Activated naive CD4-positive, alpha-beta T cell treated with anti-CD3 and anti-CD28 coated beads, Interleukin-2, amount 50 U/mL, for 24 hours (primary cell): ENCODE measurements at regions not wholly inside any gene's neighbourhood (a gene's known extent, or its start where the extent isn't known, plus 50 kb on each side); places are given as distances from the start of the nearest gene placed in this dataset.
"Not testable (repeated sequence)": the region's sequence is repeated elsewhere in the genome, so short reads cannot be mapped to it uniquely, and the experiment has no call there.

Source experiments
- H3K27ac Mint-ChIP-seq: one replicate; pipeline ENCODE4 v1.8.0; 2021; ENCODE audit warnings: mild to moderate bottlenecking, mixed read lengths
- H3K27me3 Mint-ChIP-seq: one replicate; pipeline ENCODE4 v1.8.0; 2021; ENCODE audit warnings: mixed read lengths
- H3K36me3 Mint-ChIP-seq: one replicate; pipeline ENCODE4 v1.8.0; 2021; ENCODE audit warnings: mixed read lengths
- H3K4me1 Mint-ChIP-seq: one replicate; pipeline ENCODE4 v1.8.0; 2021; ENCODE audit warnings: mixed read lengths
- H3K4me3 Mint-ChIP-seq: one replicate; pipeline ENCODE4 v1.8.0; 2021; ENCODE audit warnings: mild to moderate bottlenecking, mixed read lengths
- H3K9me3 Mint-ChIP-seq: one replicate; pipeline ENCODE4 v1.8.0; 2021; ENCODE audit warnings: mixed read lengths

GRCh38 chr14:103186909-103187586 lies 63.8 kb downstream of the TNFAIP2 start:
- no peak overlapping the region for H3K27ac Mint-ChIP-seq
- no peak overlapping the region for H3K4me3 Mint-ChIP-seq
- H3K36me3 Mint-ChIP-seq, result no peaks in the 10 kb centered on the region
- no peaks in the 10 kb centered on the region for H3K9me3 Mint-ChIP-seq
- peaks cover 34% of the 10 kb centered on the region for H3K27me3 Mint-ChIP-seq
- peaks cover 14% of the 10 kb centered on the region for H3K4me1 Mint-ChIP-seq

GRCh38 chr14:103187911-103188310 lies 64.7 kb downstream of the TNFAIP2 start:
- peaks cover 34% of the 10 kb centered on the region for H3K27me3 Mint-ChIP-seq
- peaks cover 14% of the 10 kb centered on the region for H3K4me1 Mint-ChIP-seq
- H3K36me3 Mint-ChIP-seq, result no peaks in the 10 kb centered on the region

GRCh38 chr14:103188810-103189480 lies 65.7 kb downstream of the TNFAIP2 start:
- Mint-ChIP-seq H3K27me3 (peaks cover 34% of the 10 kb centered on the region), H3K9me3 (no peaks in the 10 kb centered on the region), H3K4me3 (peak overlapping the region; percentile 47), H3K4me1 (peaks cover 14% of the 10 kb centered on the region), H3K27ac (no peak overlapping the region), H3K36me3 (no peaks in the 10 kb centered on the region)

More at GRCh38 chr14:103187911-103188310, 64.7 kb downstream of the TNFAIP2 start:
- Mint-ChIP-seq H3K4me3 (no peak overlapping the region), H3K9me3 (no peaks in the 10 kb centered on the region), H3K27ac (no peak overlapping the region)

- peaks cover 37% of the 10 kb centered on the region for H3K27me3 Mint-ChIP-seq
- H3K4me1 Mint-ChIP-seq, result peaks cover 14% of the 10 kb centered on the region
- no peak overlapping the region for H3K27ac Mint-ChIP-seq
- peak overlapping the region; percentile 64 for H3K4me3 Mint-ChIP-seq
- peaks cover 1% of the 10 kb centered on the region for H3K36me3 Mint-ChIP-seq
- H3K9me3 Mint-ChIP-seq, result no peaks in the 10 kb centered on the region
Measured at GRCh38 chr14:103189481-103190470, 66.5 kb downstream of the TNFAIP2 start.

GRCh38 chr14:103190741-103191140 lies 67.5 kb downstream of the TNFAIP2 start:
- H3K4me1 Mint-ChIP-seq, result peaks cover 14% of the 10 kb centered on the region
- no peak overlapping the region for H3K4me3 Mint-ChIP-seq
- H3K27ac Mint-ChIP-seq, result no peak overlapping the region
- peaks cover 37% of the 10 kb centered on the region for H3K27me3 Mint-ChIP-seq
- no peaks in the 10 kb centered on the region for H3K9me3 Mint-ChIP-seq
- peaks cover 1% of the 10 kb centered on the region for H3K36me3 Mint-ChIP-seq

GRCh38 chr14:103191844-103192243 lies 68.6 kb downstream of the TNFAIP2 start:
- no peak overlapping the region for H3K4me3 Mint-ChIP-seq
- H3K36me3 Mint-ChIP-seq, result peaks cover 1% of the 10 kb centered on the region
- peaks cover 14% of the 10 kb centered on the region for H3K4me1 Mint-ChIP-seq
- H3K27me3 Mint-ChIP-seq, result peaks cover 32% of the 10 kb centered on the region
- H3K9me3 Mint-ChIP-seq, result no peaks in the 10 kb centered on the region
- H3K27ac Mint-ChIP-seq, result no peak overlapping the region

- H3K27ac Mint-ChIP-seq, result no peak overlapping the region
- no peak overlapping the region for H3K4me3 Mint-ChIP-seq
- H3K4me1 Mint-ChIP-seq, result peaks cover 13% of the 10 kb centered on the region
- H3K36me3 Mint-ChIP-seq, result peaks cover 1% of the 10 kb centered on the region
- peaks cover 28% of the 10 kb centered on the region for H3K27me3 Mint-ChIP-seq
- no peaks in the 10 kb centered on the region for H3K9me3 Mint-ChIP-seq
Measured at GRCh38 chr14:103192246-103192840, 69.1 kb downstream of the TNFAIP2 start.

- H3K27me3 Mint-ChIP-seq, result peaks cover 25% of the 10 kb centered on the region
- not testable (repeated sequence) for H3K9me3 Mint-ChIP-seq, H3K36me3 Mint-ChIP-seq, H3K27ac Mint-ChIP-seq, H3K4me3 Mint-ChIP-seq
- peaks cover 10% of the 10 kb centered on the region for H3K4me1 Mint-ChIP-seq
Measured at GRCh38 chr14:103192861-103193260, 69.6 kb downstream of the TNFAIP2 start.

- not testable (repeated sequence) for H3K9me3 Mint-ChIP-seq, H3K4me1 Mint-ChIP-seq, H3K36me3 Mint-ChIP-seq, H3K27ac Mint-ChIP-seq, H3K4me3 Mint-ChIP-seq
- H3K27me3 Mint-ChIP-seq, result peaks cover 20% of the 10 kb centered on the region
Measured at GRCh38 chr14:103193491-103193890, 70.2 kb downstream of the TNFAIP2 start.

GRCh38 chr14:103194256-103195045 lies 71.2 kb downstream of the TNFAIP2 start:
- H3K27ac Mint-ChIP-seq, result no peak overlapping the region
- H3K27me3 Mint-ChIP-seq, result peaks cover 18% of the 10 kb centered on the region
- peaks cover 1% of the 10 kb centered on the region for H3K36me3 Mint-ChIP-seq
- H3K4me3 Mint-ChIP-seq, result no peak overlapping the region
- H3K4me1 Mint-ChIP-seq, result peaks cover 5% of the 10 kb centered on the region
- H3K9me3 Mint-ChIP-seq, result no peaks in the 10 kb centered on the region

- Mint-ChIP-seq H3K27ac (no peak overlapping the region), H3K9me3 (no peaks in the 10 kb centered on the region), H3K4me3 (no peak overlapping the region), H3K36me3 (peaks cover 1% of the 10 kb centered on the region), H3K27me3 (peaks cover 9% of the 10 kb centered on the region), H3K4me1 (no peaks in the 10 kb centered on the region)
Measured at GRCh38 chr14:103195828-103196615, 72.8 kb downstream of the TNFAIP2 start.

GRCh38 chr14:103196716-103197115 lies 73.5 kb downstream of the TNFAIP2 start:
- Mint-ChIP-seq H3K9me3 (no peaks in the 10 kb centered on the region), H3K4me3 (no peak overlapping the region), H3K4me1 (no peaks in the 10 kb centered on the region), H3K27me3 (peaks cover 9% of the 10 kb centered on the region), H3K27ac (no peak overlapping the region), H3K36me3 (peaks cover 3% of the 10 kb centered on the region)

- no peak overlapping the region for H3K4me3 Mint-ChIP-seq
- no peak overlapping the region for H3K27ac Mint-ChIP-seq
- H3K9me3 Mint-ChIP-seq, result no peaks in the 10 kb centered on the region
- H3K36me3 Mint-ChIP-seq, result peaks cover 3% of the 10 kb centered on the region
- H3K4me1 Mint-ChIP-seq, result no peaks in the 10 kb centered on the region
- H3K27me3 Mint-ChIP-seq, result peaks cover 12% of the 10 kb centered on the region
Measured at GRCh38 chr14:103198131-103199105, 75.2 kb downstream of the TNFAIP2 start.
